GM19328 (cell line): ENCODE measurements at regions not wholly inside any gene's neighbourhood (a gene's known extent, or its start where the extent isn't known, plus 50 kb on each side); places are given as distances from the start of the nearest gene placed in this dataset.
"Not testable (repeated sequence)": the region's sequence is repeated elsewhere in the genome, so short reads cannot be mapped to it uniquely, and the experiment has no call there.

Source experiments
- ATAC-seq: cut with Tn5 transposase; IDR thresholded peaks from one replicate; pipeline ENCODE4 v1.9.1; 2021; ENCODE audit warnings: mild to moderate bottlenecking, moderate library complexity; ENCODE audit not compliant: unreplicated experiment

GRCh38 chr5:82717738-82718137 is 359.5 kb downstream of the TMEM167A start:
- no peak for ATAC-seq

- not testable (repeated sequence) for ATAC-seq
Observed at GRCh38 chr5:82714732-82715131, 362.5 kb downstream of the TMEM167A start.

DNA sequence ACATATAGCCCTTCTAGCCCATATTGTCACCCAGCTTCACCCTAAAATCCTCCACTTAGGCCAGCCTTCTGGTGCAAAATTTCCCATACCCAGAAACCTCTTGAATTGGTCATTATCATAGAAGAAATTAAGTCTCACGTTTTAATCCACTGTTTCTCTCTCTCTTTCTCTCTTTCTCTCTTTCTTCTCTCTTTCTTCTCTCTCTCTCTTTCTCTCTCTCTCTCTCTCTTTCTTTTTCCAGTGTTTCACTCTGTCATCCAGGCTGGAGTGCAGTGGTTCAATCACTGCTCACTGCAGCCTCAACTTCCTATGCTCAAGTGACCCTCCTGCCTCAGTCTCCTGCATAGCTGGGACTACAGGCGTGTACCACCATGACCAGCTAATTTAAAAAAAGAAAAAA is 363.4 kb downstream of the TMEM167A start:
- ATAC-seq: no peak

- ATAC-seq: no peak
Observed at GRCh38 chr5:82707741-82708140, 369.5 kb downstream of the TMEM167A start.

DNA sequence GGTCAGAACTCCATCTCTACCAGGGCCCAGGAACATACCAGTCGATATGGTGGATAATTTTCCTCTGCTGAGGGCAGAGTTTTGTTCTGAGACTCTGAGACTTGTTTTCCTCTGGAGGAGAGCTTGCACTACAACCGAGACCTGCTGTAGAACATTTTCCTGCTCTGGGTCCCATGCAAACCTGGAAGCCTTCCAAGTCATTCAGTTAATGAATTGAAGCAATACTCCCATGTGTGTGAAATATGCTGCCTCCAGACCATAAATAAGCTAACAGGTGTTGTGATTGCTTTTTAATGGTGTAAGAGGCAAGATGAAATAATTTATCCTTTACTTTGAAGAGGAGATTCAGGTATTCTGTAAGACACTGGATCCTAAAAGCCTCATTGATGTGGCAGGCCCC is 372.8 kb downstream of the TMEM167A start:
- ATAC-seq: no peak

DNA sequence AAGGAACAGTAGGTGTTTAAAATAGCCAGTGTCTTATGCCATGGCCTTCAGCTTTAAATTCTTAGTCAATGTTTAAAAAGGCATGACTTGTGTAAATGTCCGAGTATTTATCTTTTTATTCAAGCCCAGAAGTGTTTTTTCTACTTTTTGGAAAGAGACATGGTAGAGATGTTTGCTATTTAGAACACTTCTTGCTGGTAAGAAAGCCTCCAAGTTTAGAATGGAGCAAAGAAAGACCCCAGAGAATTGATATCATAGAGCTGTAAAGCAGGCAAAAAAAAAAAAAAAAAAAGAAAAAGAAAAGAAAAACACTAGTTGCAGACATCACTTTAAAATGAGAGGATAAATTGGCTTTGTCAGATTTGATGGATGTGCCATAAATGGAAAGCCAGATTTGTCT is 375.1 kb downstream of the TMEM167A start:
- no peak for ATAC-seq

DNA sequence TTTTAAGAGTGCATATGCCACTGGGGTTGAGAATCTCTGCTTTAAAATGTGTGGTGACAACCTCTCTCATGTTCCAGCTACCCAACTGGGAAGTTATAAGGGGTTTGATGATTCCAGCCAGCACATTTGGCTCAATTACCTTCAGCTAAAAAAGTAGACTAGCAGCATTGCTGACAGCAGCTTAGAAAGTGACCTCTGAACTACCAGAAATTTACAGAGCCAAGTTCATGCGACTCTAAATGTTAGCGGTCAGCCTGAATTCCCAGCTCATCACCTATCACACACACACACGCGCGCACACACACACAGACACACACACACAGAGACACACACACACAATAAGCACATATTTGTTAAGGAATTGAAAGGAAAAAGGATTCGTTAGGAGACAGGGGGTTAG is 377.5 kb downstream of the TMEM167A start:
- no peak for ATAC-seq

DNA sequence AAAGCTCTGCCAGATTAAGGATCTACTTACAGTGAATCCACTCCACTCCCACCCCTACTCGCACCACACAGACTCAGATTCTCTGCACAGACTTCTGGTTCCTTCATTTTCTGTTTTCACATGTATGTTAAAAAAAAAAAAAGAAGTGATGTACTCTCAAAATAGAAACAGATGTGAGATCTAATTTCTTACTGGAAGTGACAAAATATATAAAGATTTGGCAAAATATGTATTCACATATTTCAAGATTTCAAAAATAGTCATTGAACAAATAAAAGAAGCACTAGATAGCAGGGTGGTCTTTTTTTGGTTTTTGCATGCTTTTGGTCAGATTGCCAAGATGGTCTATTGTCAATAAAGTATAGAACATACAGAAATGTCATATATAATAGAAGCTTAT is 379.2 kb downstream of the TMEM167A start:
- ATAC-seq: no peak

DNA sequence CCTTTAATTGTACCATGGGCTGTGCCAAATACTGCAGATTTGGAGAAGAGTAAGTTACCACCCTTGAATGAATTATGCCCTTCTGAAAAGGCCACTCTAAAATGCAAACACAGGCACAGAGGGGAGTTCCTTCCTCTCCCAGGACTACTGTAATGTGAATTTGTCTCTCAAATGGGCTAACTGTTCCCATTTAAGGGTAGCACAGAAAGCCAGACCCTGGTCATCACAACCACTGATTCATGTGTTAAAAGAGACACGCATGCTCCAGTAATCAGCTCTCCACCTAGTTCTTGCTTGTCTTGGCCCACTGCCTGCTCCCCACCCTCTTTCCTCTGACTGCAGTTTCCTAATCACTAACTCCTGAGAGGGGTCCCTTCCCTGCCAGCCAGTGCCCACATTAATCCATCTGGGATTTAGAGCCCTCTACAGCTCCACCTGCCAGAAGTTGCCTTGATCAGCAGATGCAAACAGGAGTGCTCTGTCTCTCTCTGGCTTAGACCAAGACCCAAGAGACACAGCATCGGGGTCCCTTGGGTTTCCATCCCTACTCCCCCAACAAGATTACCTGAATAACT is 382.4 kb downstream of the TMEM167A start:
- ATAC-seq: no peak

GRCh38 chr5:82692826-82693225 is 384.4 kb downstream of the TMEM167A start:
- no peak for ATAC-seq

DNA sequence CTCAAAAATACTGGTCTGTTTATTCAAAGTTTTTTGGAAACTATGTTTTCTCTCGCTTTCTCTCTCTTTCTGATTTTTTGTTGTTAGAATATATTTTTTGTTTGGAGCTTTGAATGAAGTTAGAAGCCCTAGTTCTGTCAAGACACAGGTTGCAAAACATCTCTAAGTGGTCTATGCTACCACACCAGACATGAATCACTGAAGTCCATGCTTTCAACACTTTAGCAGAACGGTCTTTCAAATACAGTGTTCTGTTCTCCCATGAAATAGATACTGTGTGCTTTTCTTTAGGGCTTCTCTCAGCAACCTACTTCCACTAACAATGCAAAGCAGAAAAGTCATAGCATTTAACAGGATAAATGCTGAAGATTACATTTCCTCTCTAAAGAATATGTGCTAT is 392.5 kb downstream of the TMEM167A start:
- no peak for ATAC-seq

DNA sequence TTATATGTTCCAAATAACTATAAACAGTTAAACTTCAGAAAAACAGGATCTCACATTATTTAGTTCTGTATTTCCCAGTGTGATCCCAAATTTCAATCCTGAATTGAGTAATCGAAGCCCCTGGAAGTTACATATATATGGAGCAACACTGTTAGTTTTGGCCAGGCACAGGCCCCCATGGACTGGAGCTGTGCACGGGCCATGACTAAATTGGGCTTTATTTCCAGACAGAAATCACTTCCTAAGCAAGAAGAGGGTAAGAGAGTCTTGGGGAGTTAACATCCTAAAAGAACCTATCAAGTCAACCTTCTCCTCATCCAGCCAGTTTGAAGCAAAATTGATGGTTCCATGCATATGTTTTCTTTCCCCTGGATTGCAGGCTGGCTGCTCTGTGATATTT is 393.0 kb downstream of the TMEM167A start:
- ATAC-seq: no peak

DNA sequence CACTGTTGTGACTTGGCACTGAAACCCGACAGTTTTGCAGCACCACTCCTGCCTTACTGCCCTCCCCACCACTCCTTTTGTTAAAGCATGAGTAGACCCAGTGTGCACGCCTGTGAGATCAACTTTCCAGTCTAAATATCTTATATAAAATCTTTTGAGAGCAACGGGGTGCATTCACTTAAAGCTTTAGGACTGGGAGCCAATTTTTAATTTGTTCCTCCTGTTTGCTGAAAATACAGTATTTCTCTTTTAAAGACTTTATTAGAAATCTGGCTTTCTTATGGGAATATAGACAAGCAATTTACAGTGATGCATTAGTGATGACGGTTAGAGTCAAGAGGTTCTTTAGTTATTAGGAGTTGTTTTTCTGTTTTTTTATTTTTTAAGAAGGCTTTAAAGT is 397.5 kb downstream of the TMEM167A start:
- ATAC-seq: no peak

DNA sequence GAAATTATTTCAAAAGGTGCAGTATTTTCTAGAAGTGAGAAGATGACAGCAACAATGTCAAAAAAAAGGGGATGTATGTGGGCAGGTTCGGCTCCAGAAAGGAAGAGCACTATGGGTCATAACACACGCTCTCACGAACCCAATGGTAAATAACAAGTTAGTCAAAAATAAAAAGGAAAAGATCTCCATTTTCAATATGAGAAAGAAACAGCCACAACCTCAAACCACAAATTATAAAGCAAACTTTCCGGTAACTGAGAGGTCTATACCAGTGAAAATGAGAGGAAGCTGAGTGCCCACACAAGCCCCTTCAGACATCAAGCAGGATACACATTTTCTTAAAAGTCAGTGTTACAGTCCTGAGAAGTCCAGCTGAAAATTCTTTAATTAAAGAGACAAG is 398.5 kb upstream of the RPS23 start:
- peak; percentile 73 for ATAC-seq

- ATAC-seq: no peak
Observed at GRCh38 chr5:82674671-82675070, 396.5 kb upstream of the RPS23 start.

DNA sequence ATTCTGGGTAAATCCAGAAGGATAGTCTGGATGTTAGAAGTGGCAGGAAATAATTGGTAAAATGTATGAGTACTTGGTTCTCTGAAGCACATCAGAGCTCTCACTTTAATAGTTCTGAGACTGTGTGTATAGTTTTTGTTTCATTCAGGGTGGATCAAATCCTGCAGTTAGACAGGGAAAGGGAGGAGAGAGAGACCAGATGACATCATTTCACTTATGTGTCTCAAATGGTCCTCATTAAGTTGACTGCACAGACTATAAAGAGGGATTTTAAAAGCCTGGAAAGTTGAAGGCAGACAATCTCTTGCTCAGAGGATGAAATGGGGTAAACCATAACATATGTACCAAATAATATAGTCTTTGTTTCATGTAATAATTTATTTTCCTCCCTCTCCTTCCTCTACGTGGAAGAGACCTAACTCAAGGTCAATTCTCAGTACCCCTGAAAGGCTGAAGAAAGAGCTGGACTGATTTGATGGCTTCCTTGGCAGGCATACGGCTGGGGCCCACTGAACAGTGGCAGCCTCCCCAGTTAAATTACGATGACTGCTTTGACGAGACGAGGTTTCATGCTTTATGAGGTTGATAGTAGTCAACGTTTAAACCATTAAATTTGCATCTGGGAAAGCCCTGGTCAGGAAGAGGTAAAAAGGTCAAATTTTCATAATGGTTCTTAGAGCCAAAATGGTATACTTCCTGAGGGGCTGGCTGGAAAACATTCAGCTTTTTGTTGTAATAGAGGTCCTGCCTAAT is 395.1 kb upstream of the RPS23 start:
- no peak for ATAC-seq

DNA sequence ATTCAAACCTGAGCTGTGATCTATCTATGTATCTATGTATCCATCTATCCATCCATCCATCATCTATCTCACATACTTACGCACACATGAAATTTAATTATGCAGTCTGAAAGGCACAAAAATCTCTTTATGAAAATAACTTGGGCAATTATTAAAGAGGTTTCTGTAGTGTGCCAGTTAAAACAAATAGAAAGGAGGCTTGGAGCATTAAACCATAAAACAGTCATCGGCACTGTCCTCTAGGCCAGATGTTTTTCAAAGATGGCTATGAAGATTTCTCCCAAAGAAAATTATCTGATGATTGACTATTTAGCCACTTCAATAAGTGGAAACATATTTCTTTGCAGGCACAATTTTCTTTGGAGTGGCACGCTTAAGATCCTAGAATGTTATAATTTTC is 392.5 kb upstream of the RPS23 start:
- no peak for ATAC-seq

DNA sequence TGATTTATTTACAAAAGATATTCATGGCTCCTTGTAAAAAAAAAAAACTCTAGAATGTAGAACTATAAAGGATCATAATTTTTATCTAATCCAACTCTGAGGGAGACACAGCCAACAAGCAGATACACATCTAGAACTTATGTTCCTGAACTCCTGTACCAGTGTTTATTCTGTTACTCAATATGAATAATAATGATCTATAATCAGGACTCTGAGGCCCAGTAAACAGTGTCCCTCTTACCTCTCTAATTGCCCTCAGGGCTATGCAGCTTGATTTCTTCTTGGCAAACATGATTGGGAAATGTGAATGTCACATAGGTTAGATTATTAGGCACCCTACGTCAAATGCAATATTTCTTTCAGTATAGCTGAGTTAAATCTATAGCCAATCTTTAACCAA is 391.6 kb upstream of the RPS23 start:
- ATAC-seq: no peak

DNA sequence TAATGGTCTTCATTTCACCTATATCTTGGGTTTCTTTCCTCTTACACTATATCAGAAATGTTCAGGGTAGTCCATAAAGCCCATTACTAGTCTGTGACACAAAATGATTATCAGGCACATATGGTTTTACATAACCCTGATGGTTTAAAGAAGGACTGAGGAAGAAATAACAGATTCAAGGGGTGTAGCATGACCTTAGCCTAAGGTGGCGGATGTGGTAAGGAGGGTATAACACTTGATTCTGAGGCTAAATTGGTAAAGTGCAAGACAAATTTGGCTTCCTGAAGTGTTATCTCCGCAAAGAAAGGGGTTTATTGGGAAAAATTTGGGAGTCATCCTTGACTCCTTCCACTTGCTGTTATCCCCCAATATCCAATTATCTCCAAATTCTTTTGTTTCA is 388.2 kb upstream of the RPS23 start:
- no peak for ATAC-seq

DNA sequence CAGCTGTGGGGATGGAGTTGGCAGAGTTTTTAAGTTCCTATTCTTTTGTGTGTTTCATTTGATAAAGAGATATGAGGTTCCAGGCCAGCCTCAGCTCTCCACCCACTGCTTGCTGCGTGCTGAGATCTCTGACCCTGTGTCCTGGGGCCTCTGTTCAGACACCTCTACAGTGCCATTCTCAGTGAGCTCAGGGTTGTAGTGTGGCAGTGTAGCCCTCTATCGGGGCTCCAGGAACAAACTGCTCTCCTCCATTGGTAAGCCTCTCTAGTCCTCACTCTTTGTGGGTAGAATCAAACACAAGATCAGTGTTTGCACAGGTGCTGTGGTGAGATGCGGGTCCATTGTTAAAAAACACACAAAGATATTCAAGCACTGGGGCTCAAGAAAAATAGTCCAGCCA is 386.6 kb upstream of the RPS23 start:
- ATAC-seq: no peak

GRCh38 chr5:82663225-82663624 is 385.1 kb upstream of the RPS23 start:
- ATAC-seq: no peak

DNA sequence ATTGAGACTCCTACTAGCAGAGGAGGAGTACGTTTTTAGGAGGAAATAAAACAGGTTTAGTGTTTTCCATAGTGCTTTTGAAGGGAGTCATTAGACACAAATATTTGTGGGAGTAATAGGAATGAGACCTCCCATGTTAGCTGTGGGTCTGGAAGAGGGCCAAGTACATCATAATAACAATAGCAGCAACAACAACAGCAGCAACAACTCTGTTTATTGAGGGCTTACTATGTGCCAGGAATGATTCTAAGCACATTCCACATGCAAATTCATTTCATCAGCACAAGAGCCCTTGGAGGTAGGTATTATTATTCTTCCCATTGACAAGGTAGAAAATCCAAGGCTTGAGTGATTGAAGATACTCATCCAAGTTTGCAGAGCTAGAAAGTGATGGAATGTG is 384.2 kb upstream of the RPS23 start:
- no peak for ATAC-seq

DNA sequence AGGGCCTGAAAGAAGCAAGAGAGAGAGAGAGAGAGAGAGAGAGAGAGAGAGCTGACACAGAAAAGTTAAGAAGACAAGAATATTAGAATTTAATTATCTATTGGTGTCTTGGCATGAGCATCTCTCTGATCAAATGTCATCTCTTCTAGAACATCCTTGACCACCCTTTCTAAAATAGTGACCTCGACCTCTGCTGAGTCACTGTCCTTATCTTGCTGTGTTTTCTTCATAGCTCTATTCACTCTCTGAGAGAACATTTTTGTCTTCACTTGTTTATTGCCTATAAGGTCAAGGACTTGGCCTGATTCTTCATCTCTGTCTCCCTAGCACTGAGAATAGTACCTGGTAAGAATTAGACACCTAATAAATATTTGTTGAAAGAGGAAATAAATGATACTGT is 383.8 kb upstream of the RPS23 start:
- no peak for ATAC-seq
